ENCODE measurements at regions not wholly inside any gene's neighbourhood (a gene's known extent, or its start where the extent isn't known, plus 50 kb on each side); places are given as distances from the start of the nearest gene placed in this dataset.

DNA sequence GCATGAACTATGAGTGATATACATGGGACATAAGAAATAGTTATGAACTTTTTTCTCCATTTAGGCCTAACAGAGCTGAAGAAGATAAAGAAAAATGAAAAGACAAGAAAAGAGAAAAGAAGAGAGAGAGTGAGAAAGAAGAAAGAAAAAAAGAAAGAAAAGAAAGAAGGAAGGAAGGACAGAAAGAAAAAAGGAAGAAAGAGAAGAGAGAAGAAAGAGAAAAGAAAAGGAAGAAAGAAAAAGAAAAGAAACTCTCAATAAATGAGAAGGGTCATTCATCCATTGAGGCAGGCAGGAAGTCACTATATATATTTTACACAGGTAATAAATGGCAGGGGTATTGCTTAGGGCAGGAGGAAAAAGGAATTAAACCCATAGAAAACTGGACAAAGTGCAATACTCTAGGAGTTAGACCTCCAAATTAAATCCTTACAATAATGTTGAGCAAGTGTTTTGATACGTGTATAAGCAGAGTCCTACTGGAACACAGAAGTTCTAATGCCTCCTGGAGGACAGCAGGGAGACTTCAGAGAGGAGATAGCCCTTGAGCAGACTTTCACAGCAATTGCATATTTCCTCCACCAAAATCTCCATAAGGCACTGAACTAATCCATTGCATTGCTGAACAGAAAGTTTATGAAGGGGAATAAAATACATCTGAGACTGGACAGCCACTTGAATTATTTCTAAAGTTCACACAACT, 86.4 kb upstream of the TENT5A start:
- Histone ChIP-seq H3K4me1 (ENCODE audit: control insufficient read depth, insufficient read depth, low read length) (peaks cover 3% of the 10 kb centered on the region; the same call in 1 of the 2 replicates), H3K4me3 (ENCODE audit: low read depth, low read length) (no peak overlapping the region), H3K27ac (ENCODE audit: extremely low read depth, low read depth, low read length) (no peak overlapping the region), H3K9me3 (ENCODE audit: control insufficient read depth, insufficient read depth, low read depth, low read length) (no peaks in the 10 kb centered on the region), H3K36me3 (ENCODE audit: control insufficient read depth in 2 of 2, insufficient read depth in 1 of 2, low read length in 2 of 2) (no peaks in the 10 kb centered on the region)
- TF ChIP-seq ZNF366 (tag by site-specific recombination; conservative IDR thresholded peaks at IDR 0.05), result 0 out of 2 replicates have a peak, but pooled peaks have one; percentile 14
- peak; percentile 50 for TF ChIP-seq PRDM1 (tag by site-specific recombination; IDR thresholded peaks at IDR 0.05)
- TF ChIP-seq ZNF391 (tag by site-specific recombination; IDR thresholded peaks at IDR 0.05; ENCODE audit: borderline replicate concordance, low read depth), result no peak
- TF ChIP-seq, protein P1, sequence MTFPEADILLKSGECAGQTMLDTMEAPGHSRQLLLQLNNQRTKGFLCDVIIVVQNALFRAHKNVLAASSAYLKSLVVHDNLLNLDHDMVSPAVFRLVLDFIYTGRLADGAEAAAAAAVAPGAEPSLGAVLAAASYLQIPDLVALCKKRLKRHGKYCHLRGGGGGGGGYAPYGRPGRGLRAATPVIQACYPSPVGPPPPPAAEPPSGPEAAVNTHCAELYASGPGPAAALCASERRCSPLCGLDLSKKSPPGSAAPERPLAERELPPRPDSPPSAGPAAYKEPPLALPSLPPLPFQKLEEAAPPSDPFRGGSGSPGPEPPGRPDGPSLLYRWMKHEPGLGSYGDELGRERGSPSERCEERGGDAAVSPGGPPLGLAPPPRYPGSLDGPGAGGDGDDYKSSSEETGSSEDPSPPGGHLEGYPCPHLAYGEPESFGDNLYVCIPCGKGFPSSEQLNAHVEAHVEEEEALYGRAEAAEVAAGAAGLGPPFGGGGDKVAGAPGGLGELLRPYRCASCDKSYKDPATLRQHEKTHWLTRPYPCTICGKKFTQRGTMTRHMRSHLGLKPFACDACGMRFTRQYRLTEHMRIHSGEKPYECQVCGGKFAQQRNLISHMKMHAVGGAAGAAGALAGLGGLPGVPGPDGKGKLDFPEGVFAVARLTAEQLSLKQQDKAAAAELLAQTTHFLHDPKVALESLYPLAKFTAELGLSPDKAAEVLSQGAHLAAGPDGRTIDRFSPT (tag by site-specific recombination; IDR thresholded peaks at IDR 0.05), result no peak
- TF ChIP-seq ZNF610 (tag by site-specific recombination; IDR thresholded peaks at IDR 0.05; ENCODE audit: borderline replicate concordance), result no peak
- TF ChIP-seq OVOL3 (tag by site-specific recombination; IDR thresholded peaks at IDR 0.05), result no peak
- no peak for TF ChIP-seq FEZF1 (tag by site-specific recombination; IDR thresholded peaks at IDR 0.05)
- no peak for TF ChIP-seq GLIS1 (tag by site-specific recombination; IDR thresholded peaks at IDR 0.05)
- TF ChIP-seq, protein P2, sequence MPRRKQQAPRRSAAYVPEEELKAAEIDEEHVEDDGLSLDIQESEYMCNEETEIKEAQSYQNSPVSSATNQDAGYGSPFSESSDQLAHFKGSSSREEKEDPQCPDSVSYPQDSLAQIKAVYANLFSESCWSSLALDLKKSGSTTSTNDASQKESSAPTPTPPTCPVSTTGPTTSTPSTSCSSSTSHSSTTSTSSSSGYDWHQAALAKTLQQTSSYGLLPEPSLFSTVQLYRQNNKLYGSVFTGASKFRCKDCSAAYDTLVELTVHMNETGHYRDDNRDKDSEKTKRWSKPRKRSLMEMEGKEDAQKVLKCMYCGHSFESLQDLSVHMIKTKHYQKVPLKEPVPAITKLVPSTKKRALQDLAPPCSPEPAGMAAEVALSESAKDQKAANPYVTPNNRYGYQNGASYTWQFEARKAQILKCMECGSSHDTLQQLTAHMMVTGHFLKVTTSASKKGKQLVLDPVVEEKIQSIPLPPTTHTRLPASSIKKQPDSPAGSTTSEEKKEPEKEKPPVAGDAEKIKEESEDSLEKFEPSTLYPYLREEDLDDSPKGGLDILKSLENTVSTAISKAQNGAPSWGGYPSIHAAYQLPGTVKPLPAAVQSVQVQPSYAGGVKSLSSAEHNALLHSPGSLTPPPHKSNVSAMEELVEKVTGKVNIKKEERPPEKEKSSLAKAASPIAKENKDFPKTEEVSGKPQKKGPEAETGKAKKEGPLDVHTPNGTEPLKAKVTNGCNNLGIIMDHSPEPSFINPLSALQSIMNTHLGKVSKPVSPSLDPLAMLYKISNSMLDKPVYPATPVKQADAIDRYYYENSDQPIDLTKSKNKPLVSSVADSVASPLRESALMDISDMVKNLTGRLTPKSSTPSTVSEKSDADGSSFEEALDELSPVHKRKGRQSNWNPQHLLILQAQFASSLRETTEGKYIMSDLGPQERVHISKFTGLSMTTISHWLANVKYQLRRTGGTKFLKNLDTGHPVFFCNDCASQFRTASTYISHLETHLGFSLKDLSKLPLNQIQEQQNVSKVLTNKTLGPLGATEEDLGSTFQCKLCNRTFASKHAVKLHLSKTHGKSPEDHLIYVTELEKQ (tag by site-specific recombination; IDR thresholded peaks at IDR 0.05; ENCODE audit: borderline replicate concordance), result no peak
- no peak for TF ChIP-seq ZNF571 (tag by site-specific recombination; IDR thresholded peaks at IDR 0.05)
- no peak for TF ChIP-seq ZNF701 (tag by site-specific recombination; IDR thresholded peaks at IDR 0.05)
- no peak for TF ChIP-seq ZSCAN16 (tag by site-specific recombination; IDR thresholded peaks at IDR 0.05)
- CTCF ChIA-PET, result interaction anchor here (0.7 kb wide), 1 partner anchor 304 kb away, joined by 3 read pairs; no protein-coding TSS in a partner anchor
- POLR2A ChIA-PET, result no interaction called here

DNA sequence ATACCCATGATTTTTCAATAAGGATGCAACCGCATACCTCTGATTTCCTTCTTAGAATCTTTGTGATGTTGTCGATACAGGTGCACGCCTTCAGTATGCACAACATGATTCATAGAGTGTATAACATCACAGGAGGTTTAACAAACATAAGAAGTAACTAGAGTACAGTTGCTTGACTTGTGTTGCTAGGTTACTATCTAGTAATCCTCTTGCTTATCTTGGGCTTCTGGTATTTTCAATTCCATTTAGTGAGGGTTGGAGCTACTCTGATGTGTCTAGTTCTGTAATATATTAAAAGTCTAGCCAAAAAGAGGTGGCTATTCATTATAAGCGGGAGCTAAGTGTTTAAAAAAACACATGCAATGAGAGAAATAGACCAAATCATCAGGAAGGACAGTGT, 85.5 kb upstream of the TENT5A start:
- POLR2A ChIA-PET, result interaction anchor here (0.7 kb wide), 1 partner anchor 85 kb away, joined by 3 read pairs; the partner anchor contains the start of gene TENT5A
- TF ChIP-seq ZNF514 (tag by site-specific recombination; IDR thresholded peaks at IDR 0.05), result no peak
- TF ChIP-seq GLIS1 (tag by site-specific recombination; IDR thresholded peaks at IDR 0.05), result peak; percentile 86
- TF ChIP-seq ZNF132 (tag by site-specific recombination; IDR thresholded peaks at IDR 0.05; ENCODE audit: borderline replicate concordance), result no peak
- no peak for TF ChIP-seq GLI4 (tag by site-specific recombination; IDR thresholded peaks at IDR 0.05)
- TF ChIP-seq HOXD13 (CRISPR knock-in tag; IDR thresholded peaks at IDR 0.05; ENCODE audit: borderline replicate concordance), result no peak
- TF ChIP-seq ZNF843 (tag by site-specific recombination; IDR thresholded peaks at IDR 0.05), result 0 out of 2 replicates have a peak, but pooled peaks have one; percentile 29
- no peak for TF ChIP-seq IKZF3 (tag by site-specific recombination; IDR thresholded peaks at IDR 0.05)
- no peak for TF ChIP-seq ZFP37 (tag by site-specific recombination; IDR thresholded peaks at IDR 0.05)
- no peak for TF ChIP-seq ZNF629 (tag by site-specific recombination; IDR thresholded peaks at IDR 0.05)
- no peak for TF ChIP-seq ZXDB (tag by site-specific recombination; IDR thresholded peaks at IDR 0.05)
- TF ChIP-seq, protein P3, sequence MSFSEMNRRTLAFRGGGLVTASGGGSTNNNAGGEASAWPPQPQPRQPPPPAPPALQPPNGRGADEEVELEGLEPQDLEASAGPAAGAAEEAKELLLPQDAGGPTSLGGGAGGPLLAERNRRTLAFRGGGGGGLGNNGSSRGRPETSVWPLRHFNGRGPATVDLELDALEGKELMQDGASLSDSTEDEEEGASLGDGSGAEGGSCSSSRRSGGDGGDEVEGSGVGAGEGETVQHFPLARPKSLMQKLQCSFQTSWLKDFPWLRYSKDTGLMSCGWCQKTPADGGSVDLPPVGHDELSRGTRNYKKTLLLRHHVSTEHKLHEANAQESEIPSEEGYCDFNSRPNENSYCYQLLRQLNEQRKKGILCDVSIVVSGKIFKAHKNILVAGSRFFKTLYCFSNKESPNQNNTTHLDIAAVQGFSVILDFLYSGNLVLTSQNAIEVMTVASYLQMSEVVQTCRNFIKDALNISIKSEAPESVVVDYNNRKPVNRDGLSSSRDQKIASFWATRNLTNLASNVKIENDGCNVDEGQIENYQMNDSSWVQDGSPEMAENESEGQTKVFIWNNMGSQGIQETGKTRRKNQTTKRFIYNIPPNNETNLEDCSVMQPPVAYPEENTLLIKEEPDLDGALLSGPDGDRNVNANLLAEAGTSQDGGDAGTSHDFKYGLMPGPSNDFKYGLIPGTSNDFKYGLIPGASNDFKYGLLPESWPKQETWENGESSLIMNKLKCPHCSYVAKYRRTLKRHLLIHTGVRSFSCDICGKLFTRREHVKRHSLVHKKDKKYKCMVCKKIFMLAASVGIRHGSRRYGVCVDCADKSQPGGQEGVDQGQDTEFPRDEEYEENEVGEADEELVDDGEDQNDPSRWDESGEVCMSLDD (tag by site-specific recombination; IDR thresholded peaks at IDR 0.05), result no peak
- no peak for TF ChIP-seq ZNF747 (tag by site-specific recombination; IDR thresholded peaks at IDR 0.05)
- TF ChIP-seq BCL11A (tag by site-specific recombination; IDR thresholded peaks at IDR 0.05; ENCODE audit: low read depth), result no peak
- TF ChIP-seq, protein P4, sequence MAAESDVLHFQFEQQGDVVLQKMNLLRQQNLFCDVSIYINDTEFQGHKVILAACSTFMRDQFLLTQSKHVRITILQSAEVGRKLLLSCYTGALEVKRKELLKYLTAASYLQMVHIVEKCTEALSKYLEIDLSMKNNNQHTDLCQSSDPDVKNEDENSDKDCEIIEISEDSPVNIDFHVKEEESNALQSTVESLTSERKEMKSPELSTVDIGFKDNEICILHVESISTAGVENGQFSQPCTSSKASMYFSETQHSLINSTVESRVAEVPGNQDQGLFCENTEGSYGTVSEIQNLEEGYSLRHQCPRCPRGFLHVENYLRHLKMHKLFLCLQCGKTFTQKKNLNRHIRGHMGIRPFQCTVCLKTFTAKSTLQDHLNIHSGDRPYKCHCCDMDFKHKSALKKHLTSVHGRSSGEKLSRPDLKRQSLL (tag by site-specific recombination; IDR thresholded peaks at IDR 0.05), result no peak
- TF ChIP-seq SP3 (tag by site-specific recombination; IDR thresholded peaks at IDR 0.05), result no peak

More for the DNA sequence above, 85.5 kb upstream of the TENT5A start:
- H3K4me3 ChIP-seq (ENCODE audit: low read depth, low read length), result no peak overlapping the region
- H3K9me3 ChIP-seq (ENCODE audit: control insufficient read depth, insufficient read depth, low read depth, low read length), result no peaks in the 10 kb centered on the region
- peaks cover 3% of the 10 kb centered on the region; the same call in 1 of the 2 replicates for H3K4me1 ChIP-seq (ENCODE audit: control insufficient read depth, insufficient read depth, low read length)
- H3K27ac ChIP-seq (ENCODE audit: extremely low read depth, low read depth, low read length), result no peak overlapping the region
- H3K36me3 ChIP-seq (ENCODE audit: control insufficient read depth in 2 of 2, insufficient read depth in 1 of 2, low read length in 2 of 2), result no peaks in the 10 kb centered on the region
- CTCF ChIA-PET, result interaction anchor here (0.6 to 0.9 kb wide), 4 partner anchors 76 to 422 kb away, joined by 3 read pairs; no protein-coding TSS in a partner anchor

Data from HEK293 (cell line).